Left ventricle myocardium inferior (tissue), 1 donor: ENCODE measurements at regions not wholly inside any gene's neighbourhood (a gene's known extent, or its start where the extent isn't known, plus 50 kb on each side); places are given as distances from the start of the nearest gene placed in this dataset.

ENCODE experiments used
- DNase-seq: peaks from one replicate; pipeline ENCODE4 v3.0.0-alpha.2; 2020
- H3K27ac ChIP-seq: fragments of 200-600 bp; replicated peaks from 2 replicates; pipeline ENCODE4 v1.8.0; 2021
- H3K27me3 ChIP-seq: fragments of 200-600 bp; 2 replicates; pipeline ENCODE4 v1.8.0; 2021; ENCODE audit warnings: low read depth
- H3K36me3 ChIP-seq: fragments of 200-600 bp; 2 replicates; pipeline ENCODE4 v1.8.0; 2021
- H3K4me1 ChIP-seq: fragments of 200-600 bp; 2 replicates; pipeline ENCODE4 v1.8.0; 2021
- H3K4me3 ChIP-seq: fragments of 200-600 bp; 2 replicates; pipeline ENCODE4 v1.8.0; 2021; ENCODE audit warnings: mild to moderate bottlenecking, moderate library complexity
- H3K9me3 ChIP-seq: fragments of 200-600 bp; replicated peaks from 2 replicates; pipeline ENCODE4 v1.8.0; 2021
- intact Hi-C: fragments of 100-400 bp; cut with micrococcal nuclease; formaldehyde crosslinking; loops from one replicate; pipeline ENCODE4 v1.11.0; 2022
- TF ChIP-seq, protein P1 (sequence below): fragments of 200-600 bp; IDR thresholded peaks from 2 replicates; pipeline ENCODE4 v1.8.0; 2021; ENCODE audit warnings: antibody characterized with exemption, mild to moderate bottlenecking, borderline replicate concordance
- donor health status: DM: no; HTN: yes; CAD: no; lungs with severe emphysema.

DNA sequence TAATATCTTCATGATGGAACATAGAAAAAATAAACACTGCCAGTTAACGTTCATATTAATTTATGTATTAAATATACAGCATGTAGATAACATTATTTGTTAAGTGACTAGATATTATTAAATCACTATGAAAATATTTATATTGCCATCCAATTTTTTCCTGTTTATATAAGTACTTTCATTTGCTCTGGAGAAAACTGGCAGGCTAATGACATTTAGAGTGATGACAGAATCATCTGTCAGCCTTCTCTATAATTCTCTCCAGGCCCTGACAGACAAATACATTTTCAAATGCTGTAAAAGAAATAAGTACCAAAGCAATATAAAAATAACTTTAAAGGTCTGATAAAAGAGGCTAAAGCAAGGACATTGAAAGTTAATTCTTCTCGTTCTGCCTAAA lies 2556.7 kb upstream of the PCDH20 start:
- Histone ChIP-seq H3K4me1 (no peaks in the 10 kb centered on the region), H3K27me3 (no peaks in the 10 kb centered on the region), H3K9me3 (no peaks in the 10 kb centered on the region), H3K27ac (no peak overlapping the region), H3K36me3 (no peaks in the 10 kb centered on the region), H3K4me3 (no peak overlapping the region)
- intact Hi-C loops: no loop called here
- TF ChIP-seq, protein P1, sequence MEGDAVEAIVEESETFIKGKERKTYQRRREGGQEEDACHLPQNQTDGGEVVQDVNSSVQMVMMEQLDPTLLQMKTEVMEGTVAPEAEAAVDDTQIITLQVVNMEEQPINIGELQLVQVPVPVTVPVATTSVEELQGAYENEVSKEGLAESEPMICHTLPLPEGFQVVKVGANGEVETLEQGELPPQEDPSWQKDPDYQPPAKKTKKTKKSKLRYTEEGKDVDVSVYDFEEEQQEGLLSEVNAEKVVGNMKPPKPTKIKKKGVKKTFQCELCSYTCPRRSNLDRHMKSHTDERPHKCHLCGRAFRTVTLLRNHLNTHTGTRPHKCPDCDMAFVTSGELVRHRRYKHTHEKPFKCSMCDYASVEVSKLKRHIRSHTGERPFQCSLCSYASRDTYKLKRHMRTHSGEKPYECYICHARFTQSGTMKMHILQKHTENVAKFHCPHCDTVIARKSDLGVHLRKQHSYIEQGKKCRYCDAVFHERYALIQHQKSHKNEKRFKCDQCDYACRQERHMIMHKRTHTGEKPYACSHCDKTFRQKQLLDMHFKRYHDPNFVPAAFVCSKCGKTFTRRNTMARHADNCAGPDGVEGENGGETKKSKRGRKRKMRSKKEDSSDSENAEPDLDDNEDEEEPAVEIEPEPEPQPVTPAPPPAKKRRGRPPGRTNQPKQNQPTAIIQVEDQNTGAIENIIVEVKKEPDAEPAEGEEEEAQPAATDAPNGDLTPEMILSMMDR: no peak
- DNase-seq: no peak

DNA sequence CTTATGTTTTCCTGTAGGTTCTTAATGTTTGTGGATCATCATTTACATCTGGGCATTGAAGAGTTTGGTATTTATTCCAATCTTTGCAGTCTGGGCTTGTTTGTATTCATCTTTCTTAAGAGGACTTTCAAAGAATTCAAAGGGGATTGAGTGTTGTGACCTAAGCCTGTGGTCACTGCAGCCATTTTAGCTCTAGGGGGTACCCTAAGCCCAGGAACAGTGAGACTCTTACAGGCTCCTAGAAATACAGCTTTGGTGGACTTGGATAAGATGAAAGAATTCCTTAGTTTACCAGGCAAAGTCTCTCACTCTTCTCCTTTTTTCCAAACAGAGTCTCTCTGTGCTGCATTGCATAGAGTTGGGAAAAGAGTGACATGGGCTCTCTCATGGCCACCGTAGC lies 2539.0 kb upstream of the PCDH20 start:
- no peak overlapping the region for H3K4me3 ChIP-seq
- TF ChIP-seq, protein P1: no peak
- intact Hi-C loops: no loop called here
- no peak overlapping the region for H3K27ac ChIP-seq
- H3K27me3 ChIP-seq: no peaks in the 10 kb centered on the region
- H3K4me1 ChIP-seq: no peaks in the 10 kb centered on the region
- H3K9me3 ChIP-seq: peaks cover 46% of the 10 kb centered on the region
- no peak for DNase-seq
- no peaks in the 10 kb centered on the region for H3K36me3 ChIP-seq

DNA sequence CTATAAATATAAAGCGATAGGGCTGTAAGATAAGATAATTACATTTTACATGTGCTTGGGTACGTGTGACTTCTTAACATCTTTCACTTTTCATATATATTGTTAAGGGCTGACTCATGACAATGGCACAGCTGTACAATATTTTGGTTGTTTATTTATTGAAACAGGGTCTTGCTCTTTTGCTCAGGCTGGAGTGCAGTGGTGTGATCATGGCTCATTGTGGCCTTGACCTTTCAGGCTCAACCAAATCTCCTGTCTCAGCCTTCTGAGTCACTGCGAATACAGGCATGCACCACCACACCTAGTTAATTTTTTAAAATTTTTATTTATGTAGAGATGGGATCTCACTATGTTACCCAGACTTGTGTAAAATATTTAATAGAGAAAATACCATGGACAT lies 2532.4 kb upstream of the PCDH20 start:
- Histone ChIP-seq H3K27ac (no peak overlapping the region), H3K4me1 (no peaks in the 10 kb centered on the region), H3K4me3 (no peak overlapping the region), H3K36me3 (no peaks in the 10 kb centered on the region), H3K9me3 (peaks cover 23% of the 10 kb centered on the region), H3K27me3 (no peaks in the 10 kb centered on the region)
- no peak for DNase-seq
- TF ChIP-seq, protein P1: no peak
- intact Hi-C loops: no loop called here

DNA sequence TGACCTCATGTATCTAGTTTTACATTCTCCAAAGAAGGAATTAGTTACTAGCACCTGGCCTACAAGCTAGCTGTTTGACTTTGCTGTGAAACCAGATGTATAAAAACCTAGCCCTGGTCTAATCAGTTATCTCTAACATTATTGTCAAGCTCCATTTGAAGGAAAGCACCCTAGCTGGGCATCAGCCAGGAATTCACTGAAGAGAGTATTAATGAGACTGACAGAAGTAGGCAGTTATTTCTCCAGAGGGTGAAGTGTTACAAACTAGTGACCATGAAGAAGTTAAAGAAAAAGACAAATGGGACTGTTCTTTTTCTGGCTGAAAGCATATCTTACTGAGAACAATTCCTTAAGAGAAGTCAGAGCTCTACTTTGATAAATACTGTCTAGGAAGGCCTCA lies 2529.3 kb upstream of the PCDH20 start:
- Histone ChIP-seq H3K36me3 (no peaks in the 10 kb centered on the region), H3K27me3 (no peaks in the 10 kb centered on the region), H3K27ac (no peak overlapping the region), H3K4me3 (no peak overlapping the region), H3K9me3 (no peaks in the 10 kb centered on the region), H3K4me1 (no peaks in the 10 kb centered on the region)
- TF ChIP-seq, protein P1: no peak
- intact Hi-C loops: no loop called here
- no peak for DNase-seq

DNA sequence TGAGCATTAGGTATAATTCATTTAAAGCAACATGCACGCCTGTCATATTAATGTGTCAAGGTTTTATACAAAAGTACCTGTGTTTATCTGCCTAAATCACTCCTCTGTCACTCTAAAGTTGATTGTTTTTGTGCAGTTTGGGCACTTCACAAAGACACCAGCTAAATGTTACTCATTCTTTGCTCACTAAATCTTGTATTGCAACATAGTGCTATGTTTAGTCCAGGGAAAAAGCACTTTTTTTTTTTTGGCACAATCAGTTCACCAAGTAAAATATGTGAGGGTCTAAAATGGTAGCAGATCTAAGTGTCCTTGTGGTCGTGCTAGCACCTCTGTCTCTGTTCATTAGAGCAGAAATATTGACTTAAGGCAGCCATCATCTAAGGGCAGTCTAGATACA lies 2526.7 kb upstream of the PCDH20 start:
- H3K36me3 ChIP-seq: no peaks in the 10 kb centered on the region
- no peaks in the 10 kb centered on the region for H3K9me3 ChIP-seq
- TF ChIP-seq, protein P1: no peak
- H3K27me3 ChIP-seq: no peaks in the 10 kb centered on the region
- no peak for DNase-seq
- no peaks in the 10 kb centered on the region for H3K4me1 ChIP-seq
- H3K27ac ChIP-seq: no peak overlapping the region
- no peak overlapping the region for H3K4me3 ChIP-seq
- intact Hi-C loops: no loop called here

DNA sequence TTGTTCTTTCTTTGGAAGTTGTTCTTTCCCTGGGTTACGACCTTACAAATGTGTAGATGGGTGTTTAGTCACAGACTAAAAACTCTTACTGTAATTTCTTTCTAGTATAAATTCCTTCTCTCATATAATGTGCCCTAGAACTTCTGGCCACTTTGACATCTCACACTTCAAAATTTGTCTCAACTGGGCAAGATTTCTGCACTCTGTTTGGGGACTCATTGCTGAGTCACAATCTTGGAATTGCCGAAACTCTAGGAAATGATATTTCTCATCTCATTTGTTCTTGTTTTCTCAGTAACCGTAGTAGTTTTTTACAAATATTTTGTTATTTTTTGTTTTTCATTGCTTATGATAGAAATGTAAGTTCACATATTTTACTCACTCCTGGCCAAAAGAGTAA lies 2523.2 kb upstream of the PCDH20 start:
- DNase-seq: no peak
- Histone ChIP-seq H3K27me3 (no peaks in the 10 kb centered on the region), H3K9me3 (no peaks in the 10 kb centered on the region), H3K27ac (no peak overlapping the region), H3K4me3 (no peak overlapping the region), H3K36me3 (no peaks in the 10 kb centered on the region), H3K4me1 (no peaks in the 10 kb centered on the region)
- intact Hi-C loops: no loop called here
- TF ChIP-seq, protein P1: no peak
